ENCODE measurements at regions not wholly inside any gene's neighbourhood (a gene's known extent, or its start where the extent isn't known, plus 50 kb on each side); places are given as distances from the start of the nearest gene placed in this dataset.
A peak's percentile ranks its signal among the peaks of the same experiment; 100 is the strongest.

DNA sequence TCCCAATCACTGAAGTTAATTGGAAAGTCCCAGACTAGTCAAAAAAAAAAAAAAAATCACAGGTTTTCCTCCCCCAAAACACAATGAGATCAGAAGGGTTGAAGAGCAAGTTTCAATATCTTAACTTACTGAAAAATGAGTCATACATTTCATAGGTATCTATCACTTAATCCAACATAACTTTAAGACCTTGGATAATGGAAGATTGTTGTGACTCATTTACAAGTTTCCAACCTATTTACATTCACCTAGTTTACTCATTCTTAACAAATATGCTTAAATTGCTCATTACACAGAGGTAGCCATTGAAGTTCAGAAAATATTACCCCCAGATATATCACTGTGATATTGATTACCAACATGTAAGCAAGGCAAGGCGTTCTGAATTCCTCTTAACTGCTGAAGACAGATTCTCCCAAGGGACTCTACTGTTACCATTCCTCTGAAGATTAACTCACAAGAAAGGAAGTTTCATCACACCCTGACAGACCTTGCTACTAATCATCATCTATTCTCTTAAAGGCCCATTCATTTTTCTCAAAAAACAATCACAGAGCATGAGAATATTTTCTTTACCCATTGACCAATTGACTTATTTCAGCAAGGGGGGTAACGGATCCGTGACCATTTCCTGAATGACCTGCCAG, 563.8 kb downstream of the TLE1 start:
- no peak overlapping the region for H4K5ac ChIP-seq (ENCODE audit: insufficient read length, low read depth, low read length)
- H3K18ac ChIP-seq (ENCODE audit: extremely low read depth, low read length) = no peak overlapping the region
- H2BK5ac ChIP-seq (ENCODE audit: low read depth, low read length) = no peak overlapping the region
- 0 out of 2 replicates have a peak overlapping the region, but pooled peaks have one; percentile 63 for H2AFZ ChIP-seq (ENCODE audit: low read length)
- H3K4me3 ChIP-seq (ENCODE audit: extremely low read depth in 1 of 4, insufficient read depth in 2 of 4, low read depth in 3 of 4, low read length in 4 of 4) = no peak overlapping the region
- H3K23me2 ChIP-seq (ENCODE audit: low read depth, low read length) = no peaks in the 10 kb centered on the region
- no peaks in the 10 kb centered on the region for H3K9me3 ChIP-seq (ENCODE audit: insufficient read depth in 2 of 2, low read depth in 1 of 2, low read length in 1 of 2)
- no peak overlapping the region for H3K4me2 ChIP-seq (ENCODE audit: insufficient read depth in 1 of 2, low read depth in 2 of 2, low read length in 2 of 2)
- H3K23ac ChIP-seq (ENCODE audit: insufficient read length) = no peak overlapping the region
- H3K79me1 ChIP-seq (ENCODE audit: low read depth, low read length) = no peaks in the 10 kb centered on the region
- no peak overlapping the region for H4K8ac ChIP-seq (ENCODE audit: extremely low read depth, insufficient read depth, low read length)
- H3K36me3 ChIP-seq (ENCODE audit: control insufficient read depth in 2 of 4, insufficient read depth in 4 of 4, low read length in 3 of 4) = no peaks in the 10 kb centered on the region
- DNase-seq (ENCODE audit: low read depth in 1 of 2, low spot score in 2 of 2) = no peak
- ChIA-PET POLR2A (ENCODE audit: partially characterized antibody) (no interaction called here), CTCF (ENCODE audit: partially characterized antibody) (interaction anchor here (3.4 kb wide), 1 partner anchor 9 kb away, joined by 16 read pairs; no protein-coding TSS in a partner anchor)
- no peaks in the 10 kb centered on the region for H3K79me2 ChIP-seq (ENCODE audit: control insufficient read depth in 1 of 2, insufficient read depth in 2 of 2, low read length in 2 of 2)
- no peak overlapping the region for H2BK15ac ChIP-seq (ENCODE audit: low read length)
- no peak overlapping the region for H2BK20ac ChIP-seq (ENCODE audit: low read length)
- H3K56ac ChIP-seq (replicated peaks; ENCODE audit: insufficient read length, low read depth, low read length) = no peak overlapping the region
- no peak overlapping the region for H3K27ac ChIP-seq (ENCODE audit: low read depth, low read length)
- WGBS, 2 experiments (ENCODE audit: extremely low coverage in 1 of 2, insufficient coverage in 1 of 2, insufficient read length in 1 of 2, insufficient replicate concordance in 2 of 2, low coverage in 1 of 2, low lambda C conversion rate in 2 of 2, missing lambda C conversion rate in 1 of 2) = 46% methylated on average over 3 of the region's 3 CpGs; no CpG with 5 or more reads in 1 of the 2 experiments
- H3K27me3 ChIP-seq (replicated peaks in 1 of 4; ENCODE audit: control insufficient read depth in 3 of 4, extremely low read depth in 1 of 4, insufficient read depth in 3 of 4, low read length in 3 of 4) = no peaks in the 10 kb centered on the region
- H4K20me1 ChIP-seq (replicated peaks in 1 of 2; ENCODE audit: control insufficient read depth in 1 of 2, insufficient read depth in 2 of 2, low read length in 2 of 2) = no peaks in the 10 kb centered on the region
- 0 out of 7 replicates have a peak, but pooled peaks cover 0 to 2% (median 0%) of the 10 kb centered on the region in 4 experiments for H3K4me1 ChIP-seq (replicated peaks in 1 of 4; ENCODE audit: control insufficient read depth in 3 of 4, insufficient read depth in 4 of 4, low read length in 3 of 4)
- H3K4ac ChIP-seq (replicated peaks; ENCODE audit: insufficient read length, low read depth, low read length) = no peak overlapping the region
- no peak for FAIRE-seq
- no peak overlapping the region for H2AK5ac ChIP-seq (ENCODE audit: low read depth, low read length)
- no peak overlapping the region for H2BK12ac ChIP-seq (ENCODE audit: low read depth, low read length)
- no peak overlapping the region for H3K14ac ChIP-seq (ENCODE audit: insufficient read length)
- TF ChIP-seq KDM5A (IDR thresholded peaks at IDR 0.05; ENCODE audit: low read length) (no peak), RAD21 (IDR thresholded peaks at IDR 0.05 in 1 of 2, conservative IDR thresholded peaks at IDR 0.05 in 1 of 2; ENCODE audit: low read depth in 2 of 2, low read length in 2 of 2) (no peak)
- H4K91ac ChIP-seq (replicated peaks; ENCODE audit: insufficient read length, low read length) = no peak overlapping the region
- no peak overlapping the region for H3K9ac ChIP-seq (replicated peaks in 1 of 4; ENCODE audit: extremely low read depth in 1 of 4, low read depth in 3 of 4, low read length in 3 of 4)
- H2BK120ac ChIP-seq (replicated peaks; ENCODE audit: low read depth, low read length) = no peak overlapping the region
